ENCODE measurements at regions not wholly inside any gene's neighbourhood (a gene's known extent, or its start where the extent isn't known, plus 50 kb on each side); places are given as distances from the start of the nearest gene placed in this dataset.

DNA sequence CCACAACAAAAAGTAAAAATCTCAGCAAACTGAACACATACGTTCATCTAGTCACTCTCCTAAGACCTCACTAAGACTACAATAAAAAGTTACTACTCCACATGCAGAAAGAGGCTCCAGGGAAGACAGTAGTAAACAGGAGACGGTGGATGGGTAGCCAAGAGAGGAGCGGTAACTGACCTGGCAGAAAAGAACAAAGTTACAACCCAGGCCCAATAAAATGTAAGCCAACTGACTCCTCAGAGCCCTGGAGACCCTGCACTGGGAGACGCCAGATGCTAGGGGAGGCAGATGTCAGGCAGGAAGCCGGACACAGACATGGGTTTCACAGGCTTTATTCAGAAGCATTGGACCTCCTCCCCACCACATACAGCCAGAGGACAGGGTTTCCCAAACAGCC, 181.1 kb upstream of the NFE2L3 start:
- intact Hi-C loops (cut with DNase I; ENCODE audit: low total_unique reads) = no loop called here
- TF ChIP-seq, protein P1, sequence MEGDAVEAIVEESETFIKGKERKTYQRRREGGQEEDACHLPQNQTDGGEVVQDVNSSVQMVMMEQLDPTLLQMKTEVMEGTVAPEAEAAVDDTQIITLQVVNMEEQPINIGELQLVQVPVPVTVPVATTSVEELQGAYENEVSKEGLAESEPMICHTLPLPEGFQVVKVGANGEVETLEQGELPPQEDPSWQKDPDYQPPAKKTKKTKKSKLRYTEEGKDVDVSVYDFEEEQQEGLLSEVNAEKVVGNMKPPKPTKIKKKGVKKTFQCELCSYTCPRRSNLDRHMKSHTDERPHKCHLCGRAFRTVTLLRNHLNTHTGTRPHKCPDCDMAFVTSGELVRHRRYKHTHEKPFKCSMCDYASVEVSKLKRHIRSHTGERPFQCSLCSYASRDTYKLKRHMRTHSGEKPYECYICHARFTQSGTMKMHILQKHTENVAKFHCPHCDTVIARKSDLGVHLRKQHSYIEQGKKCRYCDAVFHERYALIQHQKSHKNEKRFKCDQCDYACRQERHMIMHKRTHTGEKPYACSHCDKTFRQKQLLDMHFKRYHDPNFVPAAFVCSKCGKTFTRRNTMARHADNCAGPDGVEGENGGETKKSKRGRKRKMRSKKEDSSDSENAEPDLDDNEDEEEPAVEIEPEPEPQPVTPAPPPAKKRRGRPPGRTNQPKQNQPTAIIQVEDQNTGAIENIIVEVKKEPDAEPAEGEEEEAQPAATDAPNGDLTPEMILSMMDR (IDR thresholded peaks at IDR 0.05) = no peak
- TF ChIP-seq POLR2A (IDR thresholded peaks at IDR 0.05) = no peak
- Histone ChIP-seq H3K27me3 (no peaks in the 10 kb centered on the region), H3K4me1 (no peaks in the 10 kb centered on the region), H3K36me3 (ENCODE audit: low read depth, missing control alignments) (no peaks in the 10 kb centered on the region), H3K9me3 (no peaks in the 10 kb centered on the region), H3K4me3 (no peak overlapping the region), H3K27ac (no peak overlapping the region)
- 59 to 60% methylated on average over 5 of the region's 5 CpGs for WGBS, 2 donors
- no peak for DNase-seq

DNA sequence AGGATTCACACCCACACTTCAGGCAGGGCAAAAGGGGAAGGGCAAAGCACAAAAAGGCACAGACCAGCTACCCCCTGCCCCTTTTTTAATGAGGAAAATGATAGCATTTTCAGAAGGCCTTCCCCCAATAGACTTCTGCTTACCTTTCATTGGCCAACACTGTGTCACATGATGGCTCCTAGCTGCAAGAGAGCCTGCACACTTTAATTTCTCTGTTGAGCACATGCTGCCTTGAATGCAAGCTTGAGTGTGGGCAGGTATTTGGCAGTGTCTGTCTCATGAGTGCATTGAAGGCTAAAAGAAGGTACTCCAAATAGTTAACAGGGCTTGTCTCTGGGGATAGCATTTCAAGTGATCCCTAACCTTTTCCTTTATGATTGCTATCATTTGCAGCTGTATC, 175.4 kb upstream of the NFE2L3 start:
- intact Hi-C loops (cut with DNase I; ENCODE audit: low total_unique reads) = no loop called here
- TF ChIP-seq, protein P1 (IDR thresholded peaks at IDR 0.05) = no peak
- TF ChIP-seq POLR2A (IDR thresholded peaks at IDR 0.05) = no peak
- DNase-seq = no peak

DNA sequence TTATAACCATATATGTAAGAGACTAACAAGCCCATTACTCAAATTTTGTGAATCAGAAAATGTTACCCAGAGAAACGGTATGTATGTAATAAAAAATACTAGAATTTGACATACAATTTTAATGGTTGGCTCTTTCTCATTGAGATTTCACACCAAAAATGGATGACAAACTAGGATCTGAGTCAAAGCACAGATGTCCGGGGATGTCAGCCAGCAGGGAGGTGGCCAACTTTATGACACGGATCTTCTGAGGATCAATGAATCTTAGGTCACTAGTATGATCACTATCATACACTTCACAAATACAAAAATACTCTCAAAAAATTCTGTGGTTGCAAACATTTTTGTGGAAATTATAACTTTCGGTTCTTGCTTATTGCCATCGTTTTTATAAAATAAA, 173.5 kb upstream of the NFE2L3 start:
- Histone ChIP-seq H3K27me3 (no peaks in the 10 kb centered on the region), H3K4me3 (no peak overlapping the region), H3K27ac (no peak overlapping the region), H3K9me3 (no peaks in the 10 kb centered on the region), H3K4me1 (no peaks in the 10 kb centered on the region), H3K36me3 (ENCODE audit: low read depth, missing control alignments) (no peaks in the 10 kb centered on the region)
- intact Hi-C loops (cut with DNase I; ENCODE audit: low total_unique reads) = no loop called here
- WGBS, 2 donors = 83 to 92% methylated on average over 5 of the region's 5 CpGs
- no peak for TF ChIP-seq POLR2A (IDR thresholded peaks at IDR 0.05)
- TF ChIP-seq, protein P1 (IDR thresholded peaks at IDR 0.05) = no peak
- DNase-seq = no peak

More for the DNA sequence above, 175.4 kb upstream of the NFE2L3 start:
- Histone ChIP-seq H3K36me3 (ENCODE audit: low read depth, missing control alignments) (no peaks in the 10 kb centered on the region), H3K9me3 (no peaks in the 10 kb centered on the region), H3K27me3 (no peaks in the 10 kb centered on the region), H3K4me3 (no peak overlapping the region), H3K4me1 (no peaks in the 10 kb centered on the region), H3K27ac (no peak overlapping the region)

DNA sequence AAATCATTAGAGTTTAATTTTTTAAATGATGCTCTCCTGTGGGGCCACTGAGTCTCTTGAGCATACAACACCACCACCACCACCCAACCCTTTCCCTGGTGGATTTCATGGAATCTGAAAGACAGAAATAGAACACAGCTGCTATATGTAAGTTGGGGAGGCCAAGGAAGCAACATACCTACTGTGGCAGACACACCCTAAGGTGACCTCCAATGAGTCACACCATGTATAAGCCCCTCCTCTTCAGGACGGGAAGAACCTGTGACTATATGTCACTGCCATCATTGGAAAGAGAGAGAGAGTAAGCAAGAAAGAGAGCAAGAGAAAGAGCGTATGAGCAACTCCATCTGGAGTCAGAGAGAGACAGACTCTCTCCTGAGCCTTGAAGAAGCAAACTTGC, 172.4 kb upstream of the NFE2L3 start:
- H3K27ac ChIP-seq = no peak overlapping the region
- no peak for DNase-seq
- TF ChIP-seq, protein P1 (IDR thresholded peaks at IDR 0.05) = no peak
- no peak for TF ChIP-seq POLR2A (IDR thresholded peaks at IDR 0.05)
- no peak overlapping the region for H3K4me3 ChIP-seq
- H3K36me3 ChIP-seq (ENCODE audit: low read depth, missing control alignments) = no peaks in the 10 kb centered on the region
- no peaks in the 10 kb centered on the region for H3K4me1 ChIP-seq
- H3K27me3 ChIP-seq = no peaks in the 10 kb centered on the region
- 40 to 77% methylated on average over 2 of the region's 2 CpGs for WGBS, 2 donors
- H3K9me3 ChIP-seq = no peaks in the 10 kb centered on the region
- intact Hi-C loops (cut with DNase I; ENCODE audit: low total_unique reads) = no loop called here

DNA sequence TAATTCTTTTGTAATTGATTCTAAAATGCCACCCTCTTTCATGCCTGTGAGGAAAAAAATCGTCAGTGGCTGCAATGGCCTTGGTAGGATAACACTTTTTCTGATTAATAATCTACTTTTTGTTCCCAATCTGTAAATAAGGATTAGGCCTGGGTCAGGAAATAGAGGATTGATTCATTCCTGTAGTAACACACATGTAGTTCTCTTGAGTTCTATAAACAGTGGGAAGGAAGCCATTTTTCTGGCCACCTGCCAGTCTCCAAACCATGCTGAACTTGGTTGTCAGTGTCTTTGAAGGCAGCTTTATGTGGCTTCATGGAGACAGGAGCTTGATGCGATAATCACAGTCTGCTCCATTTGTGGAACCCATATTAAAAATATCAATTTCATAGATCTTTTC, 169.3 kb upstream of the NFE2L3 start:
- intact Hi-C loops (cut with DNase I; ENCODE audit: low total_unique reads) = no loop called here
- Histone ChIP-seq H3K27ac (no peak overlapping the region), H3K36me3 (ENCODE audit: low read depth, missing control alignments) (no peaks in the 10 kb centered on the region), H3K4me1 (no peaks in the 10 kb centered on the region), H3K4me3 (no peak overlapping the region), H3K27me3 (no peaks in the 10 kb centered on the region), H3K9me3 (no peaks in the 10 kb centered on the region)
- no peak for TF ChIP-seq POLR2A (IDR thresholded peaks at IDR 0.05)
- TF ChIP-seq, protein P1 (IDR thresholded peaks at IDR 0.05) = no peak
- DNase-seq = no peak
- WGBS, 2 donors = 68 to 79% methylated on average over 2 of the region's 2 CpGs

Measured in testis (tissue), 2 donors.